Superior temporal gyrus (tissue), 1 donor: ENCODE measurements at regions not wholly inside any gene's neighbourhood (a gene's known extent, or its start where the extent isn't known, plus 50 kb on each side); places are given as distances from the start of the nearest gene placed in this dataset.
"Not testable (repeated sequence)": the region's sequence is repeated elsewhere in the genome, so short reads cannot be mapped to it uniquely, and the experiment has no call there.

ENCODE experiments used
- DNase-seq: peaks from one replicate; pipeline ENCODE4 v3.0.0-alpha.2; 2016; ENCODE audit errors: extremely low spot score

DNA sequence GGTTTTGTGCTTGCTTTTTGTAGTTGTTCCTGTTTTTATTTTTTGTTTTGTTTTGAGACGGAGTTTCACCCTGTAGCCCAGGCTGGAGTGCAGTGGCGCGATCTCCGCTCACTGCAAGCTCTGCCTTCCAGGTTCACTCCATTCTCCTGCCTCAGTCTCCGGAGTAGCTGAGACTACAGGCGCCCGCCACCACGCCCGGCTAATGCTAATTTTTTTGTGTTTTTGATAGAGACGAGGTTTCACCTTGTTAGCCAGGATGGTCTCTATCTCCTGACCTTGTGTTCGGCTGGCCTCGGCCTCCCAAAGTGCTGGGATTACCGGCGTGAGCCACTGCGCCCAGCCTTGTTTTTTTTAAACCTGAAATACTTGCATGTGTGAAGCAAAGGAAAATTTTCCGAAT lies 908.8 kb upstream of the PIK3C3 start:
- not testable (repeated sequence) for DNase-seq

DNA sequence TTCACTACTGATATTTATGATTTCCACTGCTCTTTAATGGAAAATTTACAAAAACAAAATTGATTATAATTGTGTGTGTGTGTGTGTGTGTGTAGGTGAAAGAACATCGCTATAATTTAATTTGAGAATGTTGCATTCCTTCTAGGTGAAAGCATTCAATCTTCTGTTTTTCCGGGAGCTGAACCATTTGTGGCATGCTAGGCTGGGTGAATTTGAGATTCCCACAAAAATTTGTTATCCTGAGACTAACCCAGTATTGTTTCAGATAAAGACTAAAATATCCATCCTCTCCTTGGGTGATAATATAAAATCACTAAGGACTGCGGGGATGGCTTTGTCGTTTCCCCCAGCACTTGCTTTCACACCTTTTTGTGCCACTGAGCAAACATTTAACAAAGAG lies 911.2 kb upstream of the PIK3C3 start:
- no peak for DNase-seq

DNA sequence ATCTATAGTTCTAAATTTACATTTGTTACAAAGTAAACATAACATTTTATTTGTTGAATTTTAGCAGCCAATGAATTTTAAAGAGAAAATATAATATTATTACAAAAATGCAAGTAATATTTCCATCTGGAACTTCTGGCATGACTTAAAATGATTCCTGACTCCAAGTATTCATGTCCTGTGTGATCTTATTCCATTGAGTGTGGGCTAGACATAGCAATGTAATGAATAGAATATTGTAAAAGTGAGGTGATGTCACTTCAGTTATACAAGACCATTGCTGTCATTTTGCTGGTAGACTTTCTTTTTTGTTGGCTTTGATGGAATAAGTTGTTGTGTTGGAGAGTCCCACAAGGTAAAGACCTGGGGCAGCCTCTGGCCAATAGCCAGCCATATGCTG lies 912.2 kb upstream of the PIK3C3 start:
- no peak for DNase-seq

GRCh38 chr18:41038071-41038470 lies 917.0 kb upstream of the PIK3C3 start:
- no peak for DNase-seq

GRCh38 chr18:41036346-41036745 lies 918.7 kb upstream of the PIK3C3 start:
- DNase-seq = no peak

DNA sequence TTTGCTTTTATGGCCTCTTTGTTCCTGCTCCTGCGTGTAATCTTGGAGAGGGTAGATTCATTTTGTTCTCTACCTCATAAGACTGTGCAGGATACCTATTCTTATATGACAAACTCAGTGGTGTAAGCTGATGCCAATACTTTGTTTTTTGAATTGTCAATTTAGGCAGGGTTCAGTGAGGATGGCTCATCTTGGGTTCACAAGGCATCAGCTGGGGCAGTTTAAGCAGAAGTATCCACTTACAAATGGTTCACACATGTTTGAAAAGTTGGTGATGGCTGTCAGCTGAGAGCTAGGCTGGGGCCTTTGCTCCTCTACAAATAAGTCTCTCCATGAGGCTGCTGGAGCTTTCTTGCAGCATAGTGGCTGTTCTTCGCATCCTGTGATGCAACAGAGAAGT lies 920.6 kb upstream of the PIK3C3 start:
- DNase-seq = no peak

- DNase-seq = no peak
Measured at GRCh38 chr18:41025666-41026065, 929.4 kb upstream of the PIK3C3 start.

DNA sequence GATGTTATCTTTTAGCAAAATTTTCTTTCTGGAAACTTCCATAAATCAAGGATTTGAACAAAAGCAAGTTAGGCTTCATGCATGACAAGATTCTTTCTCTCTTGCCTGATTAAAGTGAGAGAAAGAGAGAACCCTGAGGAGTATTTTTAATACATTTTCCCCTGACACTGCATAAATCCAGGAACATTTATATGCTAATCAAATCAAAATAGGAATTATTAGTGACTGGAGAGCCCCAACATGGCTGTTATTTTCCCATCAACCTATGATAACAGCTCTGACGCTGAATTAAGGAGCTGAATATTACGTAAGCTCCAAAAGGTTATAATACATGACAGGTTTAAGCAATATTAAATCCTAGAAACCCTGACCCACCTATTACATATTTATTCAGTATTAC lies 930.2 kb upstream of the PIK3C3 start:
- no peak for DNase-seq

GRCh38 chr18:41022484-41022883 lies 932.5 kb upstream of the PIK3C3 start:
- no peak for DNase-seq

DNA sequence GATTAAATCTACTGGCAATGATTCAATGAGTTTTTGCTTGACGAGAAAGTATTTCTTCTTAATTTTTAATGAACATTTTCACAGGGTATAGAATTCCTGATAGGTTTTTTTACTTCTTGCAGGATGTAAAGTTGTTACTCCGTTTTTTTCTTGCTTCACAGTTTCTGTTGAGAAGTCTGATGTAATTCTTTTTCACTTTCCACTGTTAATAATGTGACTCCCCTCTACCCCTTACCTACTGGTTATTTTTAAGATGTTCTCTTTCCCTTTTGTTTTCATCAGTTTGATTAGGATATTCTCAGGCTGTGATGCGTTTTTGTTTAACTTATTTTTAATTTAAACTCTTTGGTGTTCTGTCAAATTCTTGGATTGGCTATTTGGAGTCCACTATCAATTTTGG lies 933.9 kb upstream of the PIK3C3 start:
- no peak for DNase-seq

GRCh38 chr18:41012194-41012593 lies 942.8 kb upstream of the PIK3C3 start:
- DNase-seq = no peak

DNA sequence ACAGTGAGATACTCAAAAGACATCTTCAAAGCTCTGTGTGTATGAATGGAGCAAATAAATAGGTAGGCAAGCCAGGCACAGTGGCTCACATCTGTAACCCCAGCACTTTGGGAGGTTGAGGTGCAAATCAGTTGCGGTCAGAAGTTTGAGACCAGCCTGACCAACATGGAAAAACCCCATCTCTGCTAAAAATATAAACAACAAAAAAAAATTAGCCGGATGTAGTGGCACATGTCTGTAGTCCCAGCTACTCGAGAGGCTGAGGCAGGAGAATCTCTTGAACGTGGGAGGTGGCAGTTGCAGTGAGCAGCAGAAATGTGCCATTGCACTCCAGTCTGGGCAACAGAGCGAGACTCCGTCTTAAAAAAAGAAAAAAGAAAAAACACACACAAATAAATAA lies 945.1 kb upstream of the PIK3C3 start:
- no peak for DNase-seq

DNA sequence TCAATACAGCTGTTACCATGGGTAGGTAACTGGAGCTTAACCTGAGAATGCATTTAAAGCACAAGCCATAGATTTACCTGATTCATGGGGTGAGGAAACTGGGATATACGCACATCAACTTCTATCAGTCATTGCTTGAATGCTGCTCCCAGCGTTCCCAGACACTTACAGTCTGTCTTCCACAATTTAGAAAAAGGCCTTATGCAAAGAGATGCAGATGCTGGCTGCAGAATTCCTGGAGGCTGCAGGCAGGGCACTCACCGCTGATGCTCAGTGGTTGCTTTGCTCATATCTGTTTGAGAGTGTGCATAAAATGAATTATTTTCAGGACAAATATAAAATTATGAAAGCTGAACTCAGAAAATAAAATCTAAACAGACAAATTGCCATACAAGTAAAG lies 950.7 kb upstream of the PIK3C3 start:
- DNase-seq = no peak

- DNase-seq = no peak
Measured at GRCh38 chr18:40995529-40995928, 959.5 kb upstream of the PIK3C3 start.

GRCh38 chr18:40993363-40993762 lies 961.7 kb upstream of the PIK3C3 start:
- no peak for DNase-seq

GRCh38 chr18:40987581-40987980 lies 967.5 kb upstream of the PIK3C3 start:
- no peak for DNase-seq

- no peak for DNase-seq
Measured at GRCh38 chr18:40985436-40985835, 969.6 kb upstream of the PIK3C3 start.

- DNase-seq = no peak
Measured at GRCh38 chr18:40984856-40985255, 970.2 kb upstream of the PIK3C3 start.

- DNase-seq = no peak
Measured at GRCh38 chr18:40983835-40984234, 971.2 kb upstream of the PIK3C3 start.

GRCh38 chr18:40980171-40980570 lies 974.9 kb upstream of the PIK3C3 start:
- no peak for DNase-seq

GRCh38 chr18:40976050-40976449 lies 979.0 kb upstream of the PIK3C3 start:
- DNase-seq = no peak

DNA sequence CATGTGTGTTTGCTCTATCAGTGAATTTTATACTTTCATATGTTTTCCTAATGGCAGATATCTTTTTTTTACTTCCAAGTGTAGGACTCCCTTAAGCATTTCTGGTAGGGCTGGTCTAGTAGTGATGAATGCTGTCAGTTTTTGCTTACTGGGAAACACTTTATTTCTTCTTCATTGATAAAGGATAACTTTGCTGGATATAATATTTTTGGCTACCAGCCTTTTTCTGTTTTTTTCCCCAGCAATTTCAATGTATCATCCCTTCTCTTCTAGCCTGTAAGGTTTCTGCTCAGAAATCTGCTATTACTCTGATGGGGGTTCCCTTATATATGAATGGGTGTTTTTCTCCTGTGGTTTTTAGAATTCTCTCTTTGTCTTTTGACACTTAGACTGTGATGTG lies 980.6 kb upstream of the PIK3C3 start:
- no peak for DNase-seq

DNA sequence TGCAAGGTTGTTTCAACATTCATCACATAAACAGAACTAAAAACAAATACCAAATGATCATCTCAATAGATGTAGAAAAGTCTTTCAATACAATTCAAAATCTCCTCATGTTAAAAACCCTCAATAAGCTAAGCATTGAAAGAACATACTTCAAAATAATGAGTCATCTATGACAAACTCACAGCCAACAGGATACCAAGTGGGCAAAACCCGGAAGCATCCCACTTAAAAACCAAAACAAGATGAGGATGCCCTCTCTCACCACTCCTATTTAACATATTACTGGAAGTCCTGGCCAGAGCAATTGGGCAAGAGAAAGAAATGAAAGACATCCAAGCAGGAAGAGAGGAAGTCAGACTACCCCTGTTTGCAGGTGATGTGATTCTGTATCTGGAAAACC lies 992.2 kb upstream of the PIK3C3 start:
- DNase-seq = no peak

DNA sequence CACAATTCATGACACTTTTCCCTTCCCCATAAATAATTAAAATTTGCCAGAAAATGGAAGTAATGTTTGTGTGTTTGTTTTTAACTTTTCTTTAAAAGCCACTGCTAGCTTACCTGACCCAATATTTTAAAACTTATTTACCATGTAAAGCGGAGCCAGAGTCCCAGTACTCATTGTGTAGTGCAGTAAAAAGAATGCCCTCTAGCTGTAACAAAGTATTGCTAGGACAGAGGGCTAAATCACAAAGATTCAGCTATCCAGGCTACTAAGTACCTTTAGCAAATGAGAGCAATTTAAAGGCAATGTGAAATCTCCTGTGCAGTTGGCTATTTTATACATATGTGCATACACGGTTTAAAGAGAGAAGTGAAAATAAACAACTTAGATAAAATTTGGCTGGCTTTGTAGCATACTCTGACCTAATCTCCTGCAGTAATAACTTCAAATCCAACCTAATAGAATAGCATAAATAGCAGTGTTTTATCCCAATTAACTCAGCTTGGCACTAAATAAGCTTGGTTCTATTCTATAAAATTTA lies 997.4 kb upstream of the PIK3C3 start:
- DNase-seq = no peak

DNA sequence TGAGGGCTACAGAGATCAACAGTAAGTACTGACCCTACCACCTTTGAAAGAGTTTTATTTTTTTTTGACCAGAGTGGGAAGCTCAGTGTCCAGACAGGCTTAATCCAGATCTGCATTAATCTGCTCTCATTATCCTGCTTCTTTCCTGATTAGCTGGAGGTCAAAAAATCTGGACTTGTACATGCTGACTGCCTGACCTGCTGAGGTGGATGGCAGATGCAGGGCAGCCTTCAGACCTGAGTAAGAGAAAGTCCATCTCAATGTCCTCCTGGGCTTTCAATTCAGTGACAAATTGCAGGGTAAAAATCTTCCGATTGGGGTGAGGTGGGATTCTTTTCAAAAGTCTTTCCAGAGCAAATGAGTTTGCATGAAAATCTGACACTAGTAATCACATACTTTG lies 998.8 kb upstream of the PIK3C3 start:
- no peak for DNase-seq
